IMR-90 (cell line): ENCODE measurements at regions not wholly inside any gene's neighbourhood (a gene's known extent, or its start where the extent isn't known, plus 50 kb on each side); places are given as distances from the start of the nearest gene placed in this dataset.
A peak's percentile ranks its signal among the peaks of the same experiment; 100 is the strongest.

Experiments
- ATAC-seq: fragments of 200-7000 bp; cut with Tn5 transposase; 2 replicates; pipeline ENCODE4 v1.9.1; 2020; ENCODE audit warnings: low read depth, mild to moderate bottlenecking, moderate library complexity
- BruUV-seq: library from RNA; stranded (reverse); fragments of 400-500 nt; replicated peaks from 2 replicates; lab custom pipeline; 2021; lab: Mats Ljungman, UMichigan
- CTCF ChIA-PET: fragments of 300-600 bp; formaldehyde crosslinking; extraction: SDS; loops from one replicate; lab custom pipeline; 2021; ENCODE audit warnings: antibody characterized with exemption; lab: Yijun Ruan, JAX
- POLR2A ChIA-PET: fragments of 300-600 bp; sonication (Branson Sonifier 250); formaldehyde crosslinking; loops from one replicate; lab custom pipeline; 2022; ENCODE audit warnings: antibody characterized with exemption; ENCODE audit not compliant: unreplicated experiment; lab: Charles Lee
- DNase-seq: peaks from one replicate; pipeline ENCODE4 v3.0.0; 2013
- H2AFZ ChIP-seq: replicated peaks from 2 replicates; pipeline ENCODE3; 2013; ENCODE audit warnings: low read length, mild to moderate bottlenecking; ENCODE audit not compliant: poor library complexity
- H2AK5ac ChIP-seq: 2 replicates; pipeline ENCODE4 v1.6.1; 2013; ENCODE audit warnings: low read depth, low read length, inconsistent platforms
- H2AK9ac ChIP-seq: replicated peaks from 2 replicates; pipeline ENCODE3; 2013; ENCODE audit warnings: mild to moderate bottlenecking, low read depth, low read length, moderate library complexity; ENCODE audit not compliant: poor library complexity
- H2BK120ac ChIP-seq: 2 replicates; pipeline ENCODE4 v1.6.1; 2013; ENCODE audit warnings: low read depth, low read length, inconsistent platforms
- H2BK15ac ChIP-seq: 3 replicates; pipeline ENCODE4 v1.6.1; 2013; ENCODE audit warnings: low read depth, low read length, inconsistent platforms
- H2BK20ac ChIP-seq: 2 replicates; pipeline ENCODE4 v1.6.1; 2013; ENCODE audit warnings: low read depth, mild to moderate bottlenecking, inconsistent platforms, low read length, moderate library complexity
- H2BK5ac ChIP-seq: 2 replicates; pipeline ENCODE4 v1.6.1; 2013; ENCODE audit warnings: mild to moderate bottlenecking, low read depth, low read length, inconsistent platforms; ENCODE audit not compliant: poor library complexity, severe bottlenecking
- H3K14ac ChIP-seq: replicated peaks from 2 replicates; pipeline ENCODE4 v1.6.1; 2013; ENCODE audit warnings: low read depth, low read length, inconsistent platforms
- H3K18ac ChIP-seq: 2 replicates; pipeline ENCODE4 v1.6.1; 2013; ENCODE audit warnings: low read depth, low read length, control low read depth
- H3K23ac ChIP-seq: 2 replicates; pipeline ENCODE4 v1.6.1; 2013; ENCODE audit warnings: low read depth, low read length, inconsistent platforms
- H3K27ac ChIP-seq: 2 replicates; pipeline ENCODE4 v1.5.1; 2013; ENCODE audit warnings: mild to moderate bottlenecking, control low read depth, low read length; ENCODE audit not compliant: insufficient read depth
- H3K27me3 ChIP-seq: 2 replicates; pipeline ENCODE4 v1.6.1; 2013; ENCODE audit warnings: low read length; ENCODE audit not compliant: control insufficient read depth, insufficient read depth
- H3K36me3 ChIP-seq: 2 replicates; pipeline ENCODE4 v1.6.1; 2013; ENCODE audit warnings: low read length, mixed read lengths; ENCODE audit not compliant: control insufficient read depth, insufficient read depth
- H3K4ac ChIP-seq: 2 replicates; pipeline ENCODE4 v1.6.1; 2013; ENCODE audit warnings: low read depth, low read length, inconsistent platforms
- H3K4me1 ChIP-seq: 2 replicates; pipeline ENCODE4 v1.6.1; 2013; ENCODE audit warnings: low read length, mixed read lengths; ENCODE audit not compliant: control insufficient read depth, insufficient read depth
- H3K4me2 ChIP-seq: 2 replicates; pipeline ENCODE4 v1.6.1; 2013; ENCODE audit warnings: low read depth, mild to moderate bottlenecking, control low read depth, low read length, moderate library complexity
- H3K4me3 ChIP-seq: 2 replicates; pipeline ENCODE4 v1.5.1; 2013; ENCODE audit warnings: low read depth, mild to moderate bottlenecking, control low read depth, low read length, moderate library complexity; ENCODE audit not compliant: insufficient read depth
- H3K56ac ChIP-seq: 2 replicates; pipeline ENCODE4 v1.6.1; 2013; ENCODE audit warnings: low read length, inconsistent platforms; ENCODE audit not compliant: insufficient read depth; ENCODE audit errors: extremely low read depth
- H3K79me1 ChIP-seq, 2 experiments: 2 replicates each; pipeline ENCODE4 v1.6.1; 2013; ENCODE audit warnings: low read length in 2 of 2, inconsistent platforms in 1 of 2, low read depth in 1 of 2
- H3K9ac ChIP-seq: 2 replicates; pipeline ENCODE4 v1.6.1; 2013; ENCODE audit warnings: low read depth, low read length, control low read depth
- H3K9me1 ChIP-seq: 2 replicates; pipeline ENCODE4 v1.6.1; 2013; ENCODE audit warnings: low read length, inconsistent platforms; ENCODE audit not compliant: insufficient read depth
- H3K9me3 ChIP-seq: 2 replicates; pipeline ENCODE4 v1.6.1; 2013; ENCODE audit warnings: low read length; ENCODE audit not compliant: control insufficient read depth, insufficient read depth
- H4K20me1 ChIP-seq: 2 replicates; pipeline ENCODE4 v1.6.1; 2013; ENCODE audit warnings: low read length, inconsistent platforms; ENCODE audit not compliant: insufficient read depth
- H4K5ac ChIP-seq: 2 replicates; pipeline ENCODE4 v1.6.1; 2013; ENCODE audit warnings: mild to moderate bottlenecking, low read depth, low read length, control low read depth
- H4K8ac ChIP-seq, 2 experiments: 2 replicates each; pipeline ENCODE4 v1.6.1; 2013; ENCODE audit warnings: low read depth in 2 of 2, low read length in 2 of 2, control low read depth in 1 of 2, inconsistent platforms in 1 of 2
- H4K91ac ChIP-seq: 2 replicates; pipeline ENCODE4 v1.6.1; 2013; ENCODE audit warnings: low read depth, low read length, inconsistent platforms; ENCODE audit not compliant: insufficient read depth
- CEBPB ChIP-seq: IDR thresholded peaks from 2 replicates; pipeline ENCODE4 v1.6.1; 2012; ENCODE audit warnings: low read depth, low read length, improper control_type of control experiment
- WGBS, 2 experiments: methylation state at CpG; one replicate each; pipeline versions ENCODE4 v1.1.5 to v1.1.7; 2013; ENCODE audit warnings: missing lambda C conversion rate in 2 of 2; ENCODE audit not compliant: insufficient read length in 1 of 2; ENCODE audit errors: extremely low coverage in 2 of 2; 5-methylcytosine and 5-hydroxymethylcytosine counted together
- dilution Hi-C: fragments of 300-500 bp; cut with HindIII; formaldehyde crosslinking; loops from one replicate; pipeline ENCODE4 v1.14.3; 2018; ENCODE audit warnings: low sequenced_read_pairs; ENCODE audit not compliant: unreplicated experiment
- in situ Hi-C: fragments of 300-500 bp; cut with MboI; formaldehyde crosslinking; loops from 3 replicates; pipeline ENCODE4 v1.14.3; 2019; ENCODE audit warnings: low sequenced_read_pairs, inconsistent platforms, mixed read lengths
- intact Hi-C: fragments of 100-400 bp; cut with micrococcal nuclease; formaldehyde crosslinking; loops from 2 replicates; pipeline ENCODE4 v1.10.0; 2022
- TF ChIP-seq, protein P1 (sequence below): fragments of 150-350 bp; IDR thresholded peaks from 2 replicates; pipeline ENCODE4 v1.6.1; 2017; ENCODE audit warnings: mild to moderate bottlenecking, antibody characterized with exemption, low read length, low read depth

- H3K23ac ChIP-seq: no peak overlapping the region
- DNase-seq (no peak), ATAC-seq (no peak)
- no peak overlapping the region for H4K91ac ChIP-seq
- no peaks in the 10 kb centered on the region for H3K79me1 ChIP-seq
- no peaks in the 10 kb centered on the region for H3K9me1 ChIP-seq
- no peak overlapping the region for H3K56ac ChIP-seq
- H2AK9ac ChIP-seq: no peak overlapping the region
- no peak overlapping the region for H2BK5ac ChIP-seq
- TF ChIP-seq, protein P1, sequence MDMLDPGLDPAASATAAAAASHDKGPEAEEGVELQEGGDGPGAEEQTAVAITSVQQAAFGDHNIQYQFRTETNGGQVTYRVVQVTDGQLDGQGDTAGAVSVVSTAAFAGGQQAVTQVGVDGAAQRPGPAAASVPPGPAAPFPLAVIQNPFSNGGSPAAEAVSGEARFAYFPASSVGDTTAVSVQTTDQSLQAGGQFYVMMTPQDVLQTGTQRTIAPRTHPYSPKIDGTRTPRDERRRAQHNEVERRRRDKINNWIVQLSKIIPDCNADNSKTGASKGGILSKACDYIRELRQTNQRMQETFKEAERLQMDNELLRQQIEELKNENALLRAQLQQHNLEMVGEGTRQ: no peak
- peak; percentile 36; the same call in 1 of the 2 replicates for TF ChIP-seq CEBPB
- H3K36me3 ChIP-seq: no peaks in the 10 kb centered on the region
- H3K4ac ChIP-seq: no peak overlapping the region
- BruUV-seq: no TSS peak
- no peak overlapping the region for H2BK20ac ChIP-seq
- H4K8ac ChIP-seq: no peak overlapping the region
- no peak overlapping the region for H3K27ac ChIP-seq
- no peak overlapping the region for H2AFZ ChIP-seq
- H3K27me3 ChIP-seq: no peaks in the 10 kb centered on the region
- dilution Hi-C loops (no loop called here), intact Hi-C loops (no loop called here), in situ Hi-C loops (loop anchor here (25.0 kb wide), 1 partner anchor 154 kb away; no protein-coding TSS in a partner anchor)
- no peak overlapping the region for H4K5ac ChIP-seq
- no peak overlapping the region for H2BK120ac ChIP-seq
- no CpG with 5 or more reads among the region's 3 CpGs for whole genome bisulfite sequencing, 2 experiments
- no peak overlapping the region for H3K4me3 ChIP-seq
- H3K9me3 ChIP-seq: peaks cover 7% of the 10 kb centered on the region
- H4K20me1 ChIP-seq: no peaks in the 10 kb centered on the region
- no peak overlapping the region for H2AK5ac ChIP-seq
- no peak overlapping the region for H3K4me2 ChIP-seq
- H3K9ac ChIP-seq: no peak overlapping the region
- H3K18ac ChIP-seq: no peak overlapping the region
- CTCF ChIA-PET: no interaction called here
- H2BK15ac ChIP-seq: no peak overlapping the region
- POLR2A ChIA-PET: no interaction called here
- H3K4me1 ChIP-seq: no peaks in the 10 kb centered on the region
- H3K14ac ChIP-seq: no peak overlapping the region
Measured at GRCh38 chr12:33832900-33833299, 189.4 kb upstream of the ALG10 start.
